PFSK-1 (cell line): ENCODE measurements at regions not wholly inside any gene's neighbourhood (a gene's known extent, or its start where the extent isn't known, plus 50 kb on each side); places are given as distances from the start of the nearest gene placed in this dataset.

Experiments
- POLR2AphosphoS5 ChIP-seq: IDR thresholded peaks from 2 replicates; pipeline ENCODE4 v1.6.1; 2012; ENCODE audit warnings: low read depth, mild to moderate bottlenecking, control low read depth, low read length, moderate library complexity
- SIN3A ChIP-seq: IDR thresholded peaks from 2 replicates; pipeline ENCODE4 v1.6.1; 2012; ENCODE audit warnings: mild to moderate bottlenecking, low read length, moderate library complexity, borderline replicate concordance; ENCODE audit not compliant: insufficient read depth
- TAF1 ChIP-seq: IDR thresholded peaks from 2 replicates; pipeline ENCODE4 v1.6.1; 2012; ENCODE audit warnings: low read length, control low read depth, borderline replicate concordance; ENCODE audit not compliant: insufficient read depth
- TF ChIP-seq, protein P1 (sequence below), 2 experiments: IDR thresholded peaks; 2 replicates each; pipeline versions ENCODE4 v1.6.1 to v1.8.0; 2011 to 2012; ENCODE audit warnings: low read depth in 2 of 2, low read length in 2 of 2, control low read depth in 1 of 2, inconsistent platforms in 1 of 2, mild to moderate bottlenecking in 1 of 2, moderate library complexity in 1 of 2; ENCODE audit not compliant: insufficient read depth in 1 of 2

DNA sequence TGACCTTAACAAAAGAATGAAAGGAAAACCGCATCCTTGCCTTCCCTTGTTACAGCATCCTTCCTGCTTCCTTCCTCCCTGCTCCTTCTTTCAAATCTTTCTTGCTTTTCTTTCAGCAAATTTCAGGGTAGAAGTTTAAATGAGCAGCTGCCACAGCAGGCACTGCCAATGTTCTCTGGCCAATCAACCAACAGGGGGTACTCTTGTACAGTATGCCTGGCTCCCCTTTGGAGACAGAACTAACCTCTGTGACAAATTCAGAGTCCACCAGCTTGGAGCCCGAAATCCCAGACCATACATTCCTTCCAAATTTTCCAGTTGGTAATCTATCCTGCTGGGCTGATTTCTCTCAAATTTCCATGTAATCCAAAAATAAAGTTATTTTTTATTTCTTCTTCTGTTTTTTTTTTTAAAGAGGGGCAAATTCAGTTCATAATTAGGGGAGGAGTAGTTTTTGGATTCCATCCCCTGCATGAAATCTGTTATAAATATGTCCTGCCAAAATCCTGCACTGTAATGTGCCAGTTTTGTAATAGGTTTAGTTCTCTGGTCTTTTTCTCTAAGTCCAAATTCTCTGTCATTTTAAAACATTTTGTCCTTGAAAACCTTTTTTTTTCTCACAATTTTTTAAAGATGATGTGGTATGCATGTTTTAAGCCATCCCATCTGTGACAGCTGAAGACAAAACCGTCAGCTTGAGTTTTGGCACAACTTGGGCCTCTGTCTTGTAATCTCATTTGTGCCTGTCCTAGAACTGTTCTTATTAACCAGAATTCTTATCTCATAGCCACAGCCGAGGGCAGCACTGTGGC, 610.0 kb upstream of the LMO3 start:
- TF ChIP-seq POLR2AphosphoS5 (no peak), TAF1 (no peak), SIN3A (no peak)
- TF ChIP-seq, protein P1, sequence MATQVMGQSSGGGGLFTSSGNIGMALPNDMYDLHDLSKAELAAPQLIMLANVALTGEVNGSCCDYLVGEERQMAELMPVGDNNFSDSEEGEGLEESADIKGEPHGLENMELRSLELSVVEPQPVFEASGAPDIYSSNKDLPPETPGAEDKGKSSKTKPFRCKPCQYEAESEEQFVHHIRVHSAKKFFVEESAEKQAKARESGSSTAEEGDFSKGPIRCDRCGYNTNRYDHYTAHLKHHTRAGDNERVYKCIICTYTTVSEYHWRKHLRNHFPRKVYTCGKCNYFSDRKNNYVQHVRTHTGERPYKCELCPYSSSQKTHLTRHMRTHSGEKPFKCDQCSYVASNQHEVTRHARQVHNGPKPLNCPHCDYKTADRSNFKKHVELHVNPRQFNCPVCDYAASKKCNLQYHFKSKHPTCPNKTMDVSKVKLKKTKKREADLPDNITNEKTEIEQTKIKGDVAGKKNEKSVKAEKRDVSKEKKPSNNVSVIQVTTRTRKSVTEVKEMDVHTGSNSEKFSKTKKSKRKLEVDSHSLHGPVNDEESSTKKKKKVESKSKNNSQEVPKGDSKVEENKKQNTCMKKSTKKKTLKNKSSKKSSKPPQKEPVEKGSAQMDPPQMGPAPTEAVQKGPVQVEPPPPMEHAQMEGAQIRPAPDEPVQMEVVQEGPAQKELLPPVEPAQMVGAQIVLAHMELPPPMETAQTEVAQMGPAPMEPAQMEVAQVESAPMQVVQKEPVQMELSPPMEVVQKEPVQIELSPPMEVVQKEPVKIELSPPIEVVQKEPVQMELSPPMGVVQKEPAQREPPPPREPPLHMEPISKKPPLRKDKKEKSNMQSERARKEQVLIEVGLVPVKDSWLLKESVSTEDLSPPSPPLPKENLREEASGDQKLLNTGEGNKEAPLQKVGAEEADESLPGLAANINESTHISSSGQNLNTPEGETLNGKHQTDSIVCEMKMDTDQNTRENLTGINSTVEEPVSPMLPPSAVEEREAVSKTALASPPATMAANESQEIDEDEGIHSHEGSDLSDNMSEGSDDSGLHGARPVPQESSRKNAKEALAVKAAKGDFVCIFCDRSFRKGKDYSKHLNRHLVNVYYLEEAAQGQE (IDR thresholded peaks at IDR 0.05; ENCODE audit: insufficient read depth in 1 of 2, low read depth in 2 of 2, low read length in 2 of 2): no peak
